AG04449 (cell line): ENCODE measurements at regions not wholly inside any gene's neighbourhood (a gene's known extent, or its start where the extent isn't known, plus 50 kb on each side); places are given as distances from the start of the nearest gene placed in this dataset.

Experiments used
- CTCF ChIA-PET: fragments of 350-600 bp; formaldehyde crosslinking; extraction: SDS; loops from one replicate; lab custom pipeline; 2021; ENCODE audit warnings: antibody characterized with exemption; lab: Yijun Ruan, JAX
- POLR2A ChIA-PET: fragments of 400-600, 350-600 bp; formaldehyde crosslinking; extraction: SDS; loops from one replicate; lab custom pipeline; 2020; ENCODE audit warnings: antibody characterized with exemption, inconsistent platforms; lab: Yijun Ruan, JAX
- DNase-seq: peaks from one replicate; pipeline ENCODE4 v3.0.0-alpha.2; 2010; ENCODE audit warnings: low read depth, low spot score
- H3K4me3 ChIP-seq: 2 replicates; pipeline ENCODE4 v1.5.1; 2011; ENCODE audit warnings: low read depth, mild to moderate bottlenecking, control low read depth, low read length
- TF ChIP-seq, protein P1 (sequence below): IDR thresholded peaks from one replicate; pipeline ENCODE4 v1.5.1; 2011; ENCODE audit warnings: mild to moderate bottlenecking, moderate library complexity, low read length, control low read depth, inconsistent platforms; ENCODE audit not compliant: insufficient read depth; ENCODE audit errors: missing control alignments

DNA sequence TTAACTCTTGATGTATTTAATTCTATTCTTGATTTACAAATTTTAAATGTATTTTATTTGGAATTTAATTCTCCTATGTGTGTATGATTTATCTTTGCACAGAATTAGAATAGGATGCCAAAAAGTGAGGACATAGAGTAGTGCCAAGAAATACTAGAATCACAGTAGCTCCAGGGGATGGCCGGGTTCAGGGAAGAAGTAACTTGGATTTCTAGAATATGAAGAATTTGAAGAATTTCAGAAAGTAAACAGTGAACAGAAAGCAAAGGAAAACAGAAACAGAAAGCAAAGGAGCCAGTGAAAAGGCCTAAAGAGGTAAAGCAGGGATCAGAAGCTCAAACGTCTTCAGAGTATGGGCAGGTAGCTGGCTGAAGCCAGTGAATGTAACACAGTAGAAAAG is 1187.6 kb downstream of the RPA4 start:
- no peak overlapping the region for H3K4me3 ChIP-seq
- CTCF ChIA-PET, result no interaction called here
- no peak for DNase-seq
- TF ChIP-seq, protein P1, sequence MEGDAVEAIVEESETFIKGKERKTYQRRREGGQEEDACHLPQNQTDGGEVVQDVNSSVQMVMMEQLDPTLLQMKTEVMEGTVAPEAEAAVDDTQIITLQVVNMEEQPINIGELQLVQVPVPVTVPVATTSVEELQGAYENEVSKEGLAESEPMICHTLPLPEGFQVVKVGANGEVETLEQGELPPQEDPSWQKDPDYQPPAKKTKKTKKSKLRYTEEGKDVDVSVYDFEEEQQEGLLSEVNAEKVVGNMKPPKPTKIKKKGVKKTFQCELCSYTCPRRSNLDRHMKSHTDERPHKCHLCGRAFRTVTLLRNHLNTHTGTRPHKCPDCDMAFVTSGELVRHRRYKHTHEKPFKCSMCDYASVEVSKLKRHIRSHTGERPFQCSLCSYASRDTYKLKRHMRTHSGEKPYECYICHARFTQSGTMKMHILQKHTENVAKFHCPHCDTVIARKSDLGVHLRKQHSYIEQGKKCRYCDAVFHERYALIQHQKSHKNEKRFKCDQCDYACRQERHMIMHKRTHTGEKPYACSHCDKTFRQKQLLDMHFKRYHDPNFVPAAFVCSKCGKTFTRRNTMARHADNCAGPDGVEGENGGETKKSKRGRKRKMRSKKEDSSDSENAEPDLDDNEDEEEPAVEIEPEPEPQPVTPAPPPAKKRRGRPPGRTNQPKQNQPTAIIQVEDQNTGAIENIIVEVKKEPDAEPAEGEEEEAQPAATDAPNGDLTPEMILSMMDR, result no peak
- POLR2A ChIA-PET, result no interaction called here

DNA sequence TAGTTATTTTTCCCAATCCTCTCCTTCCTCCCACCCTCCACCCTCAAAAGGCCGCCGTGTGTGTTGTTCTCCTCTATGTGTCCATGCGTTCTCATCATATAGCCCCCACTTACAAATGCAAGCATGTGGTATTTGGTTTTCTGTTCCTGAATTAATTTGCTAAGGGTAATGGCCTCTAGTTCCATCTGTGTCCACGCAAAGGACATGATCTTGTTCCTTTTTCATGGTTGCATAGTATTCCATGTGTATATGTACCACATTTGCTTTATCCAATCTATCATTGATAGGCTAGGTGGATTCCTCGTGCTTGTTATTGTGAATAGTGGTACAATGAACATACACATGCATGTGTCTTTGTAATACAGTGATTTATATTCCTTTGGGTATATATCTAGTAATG is 1193.7 kb downstream of the RPA4 start:
- ChIA-PET CTCF (no interaction called here), POLR2A (no interaction called here)
- TF ChIP-seq, protein P1, result no peak
- DNase-seq, result no peak
- no peak overlapping the region for H3K4me3 ChIP-seq

DNA sequence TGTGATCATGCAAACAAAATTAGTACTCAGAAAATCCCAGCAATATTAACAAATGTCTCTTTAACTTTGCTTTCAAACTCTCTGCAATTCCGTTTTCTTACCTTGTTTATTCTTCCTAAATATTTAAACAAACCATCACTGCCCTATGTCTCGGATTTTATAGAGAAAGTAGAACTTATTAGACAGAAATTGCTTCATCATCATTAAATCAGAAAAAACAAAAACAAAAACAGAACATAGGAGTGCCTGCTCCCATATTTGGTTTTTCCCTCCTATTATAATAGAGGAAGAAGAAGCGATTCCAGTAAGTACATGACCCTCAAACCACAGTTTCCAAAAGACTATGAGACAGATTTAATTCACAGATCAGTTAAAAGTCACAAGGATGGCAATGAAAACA is 1228.0 kb downstream of the RPA4 start:
- DNase-seq, result no peak
- ChIA-PET CTCF (no interaction called here), POLR2A (no interaction called here)
- H3K4me3 ChIP-seq, result no peak overlapping the region
- TF ChIP-seq, protein P1, result no peak

DNA sequence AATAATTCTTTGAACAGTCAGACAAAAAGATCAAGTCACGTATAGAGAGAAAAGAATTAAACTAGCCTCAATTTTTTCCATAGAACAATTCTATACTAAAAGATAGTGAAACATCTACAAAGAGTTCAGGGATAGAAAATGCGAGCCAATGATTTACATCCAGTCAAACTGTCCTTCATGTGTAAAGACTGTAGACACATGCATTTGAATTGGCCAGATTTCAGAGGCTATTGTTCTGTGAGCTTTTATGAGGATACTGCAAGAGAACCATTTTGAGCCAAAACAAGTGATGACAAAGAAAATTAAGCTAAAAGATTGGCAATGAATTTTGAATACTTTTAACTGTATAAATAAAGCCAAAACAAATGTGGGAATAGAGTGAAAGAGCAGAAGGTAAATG is 1230.3 kb downstream of the RPA4 start:
- H3K4me3 ChIP-seq, result no peak overlapping the region
- DNase-seq, result no peak
- CTCF ChIA-PET, result no interaction called here
- TF ChIP-seq, protein P1, result no peak
- POLR2A ChIA-PET, result no interaction called here

DNA sequence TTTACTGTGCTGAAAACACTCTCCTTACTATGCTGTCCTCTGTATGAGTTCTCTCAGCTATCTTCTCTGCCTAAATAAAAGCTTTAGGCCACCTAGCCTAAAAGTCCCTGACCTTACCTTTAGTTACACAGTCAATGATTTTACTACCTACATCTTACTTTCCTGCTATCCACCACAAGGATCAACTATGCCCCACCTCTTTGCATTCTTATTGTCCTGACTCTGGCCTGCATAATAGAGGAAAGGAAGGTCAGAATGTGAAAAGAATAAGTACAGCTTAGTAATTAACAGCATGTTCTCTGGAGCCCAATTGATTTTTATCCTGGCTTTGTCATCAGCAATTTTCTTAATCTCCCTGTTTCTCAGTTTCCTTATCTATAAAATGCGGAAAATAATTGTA is 1257.8 kb downstream of the RPA4 start:
- no peak overlapping the region for H3K4me3 ChIP-seq
- TF ChIP-seq, protein P1, result no peak
- ChIA-PET POLR2A (no interaction called here), CTCF (no interaction called here)
- no peak for DNase-seq

DNA sequence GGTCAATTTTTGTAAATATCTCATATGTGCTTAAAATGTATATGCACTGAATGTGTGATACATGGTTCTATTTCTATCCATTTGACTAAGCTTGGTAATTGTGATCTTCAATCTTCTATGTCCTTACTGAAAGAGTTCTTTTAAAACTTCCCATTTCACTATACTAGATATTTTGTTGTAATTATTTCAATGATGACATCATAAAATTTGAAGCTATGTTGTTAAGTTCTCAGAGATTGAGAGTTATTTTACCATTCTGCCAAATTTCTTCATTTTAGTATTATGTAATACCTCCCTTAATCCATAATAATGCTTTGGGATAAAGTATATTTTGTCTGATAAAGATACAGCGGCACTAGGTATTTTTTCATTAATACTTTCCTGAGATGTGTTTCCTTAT is 1307.3 kb downstream of the RPA4 start:
- H3K4me3 ChIP-seq, result no peak overlapping the region
- DNase-seq, result no peak
- TF ChIP-seq, protein P1, result no peak
- CTCF ChIA-PET, result no interaction called here
- POLR2A ChIA-PET, result no interaction called here
